Stimulated activated CD4-positive, alpha-beta T cell treated with anti-CD3 and anti-CD28 coated beads, Interleukin-15, amount 100 ng/mL, for 48 hours (primary cell): ENCODE measurements at regions not wholly inside any gene's neighbourhood (a gene's known extent, or its start where the extent isn't known, plus 50 kb on each side); places are given as distances from the start of the nearest gene placed in this dataset.

Source experiments
- DNase-seq, 2 donors: peaks; one replicate each; pipeline ENCODE4 v3.0.0-alpha.2; 2020; ENCODE audit warnings: low read depth in 2 of 2

- DNase-seq: no peak
Observed at GRCh38 chr16:89027281-89027680, 50.3 kb upstream of the CBFA2T3 start.

DNA sequence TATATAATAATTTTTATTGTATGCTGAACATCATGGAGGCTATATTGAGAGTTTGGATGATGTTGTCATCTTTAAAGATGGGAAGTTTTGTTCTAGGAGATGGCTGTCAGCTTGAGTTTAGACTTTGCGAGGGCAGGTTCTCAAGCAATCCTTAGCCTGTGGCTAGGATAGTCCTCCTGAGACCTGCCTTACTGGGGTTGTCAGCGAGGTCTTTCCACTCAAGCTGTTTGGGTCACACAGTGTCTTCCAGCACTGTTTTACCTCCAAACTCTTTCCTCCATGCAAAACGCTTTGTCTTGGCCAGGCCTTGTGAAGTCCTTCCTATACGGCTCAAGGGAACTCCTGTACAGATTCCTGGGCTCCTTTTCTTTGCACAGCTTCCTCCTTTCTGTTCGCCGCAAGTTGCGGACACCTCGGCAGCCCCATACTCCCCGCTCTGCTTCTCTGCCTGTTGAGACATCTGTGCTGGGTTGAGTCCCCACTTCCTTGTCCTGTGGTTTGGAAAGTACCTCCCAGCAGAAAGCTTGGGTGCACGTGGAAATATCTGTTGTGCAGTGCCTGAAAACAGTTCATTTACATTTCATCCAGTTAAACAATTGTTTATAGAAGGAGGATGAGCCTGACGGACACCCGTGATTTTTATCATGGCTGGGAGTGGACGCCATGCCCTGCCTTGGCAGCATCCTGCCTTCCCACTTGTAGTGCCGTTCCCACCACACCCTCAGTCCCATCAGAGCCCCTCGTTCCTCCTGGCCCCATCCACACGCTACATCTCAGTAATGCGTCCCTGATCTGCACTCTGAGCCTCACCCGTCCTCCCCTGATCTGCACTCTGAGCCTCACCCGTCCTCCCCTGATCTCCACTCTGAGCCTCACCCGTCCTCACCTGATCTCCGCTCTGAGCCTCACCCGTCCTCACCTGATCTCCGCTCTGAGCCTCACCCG lies 55.0 kb upstream of the CBFA2T3 start:
- peak; percentile 10 to 37 for DNase-seq

GRCh38 chr16:89033304-89033703 lies 56.3 kb upstream of the CBFA2T3 start:
- DNase-seq: no peak

- no peak for DNase-seq
Observed at GRCh38 chr16:89033796-89034572, 57.0 kb upstream of the CBFA2T3 start.

- DNase-seq: no peak
Observed at GRCh38 chr16:89034573-89034961, 57.6 kb upstream of the CBFA2T3 start.

GRCh38 chr16:89034971-89035668 lies 58.1 kb upstream of the CBFA2T3 start:
- no peak for DNase-seq

- DNase-seq: no peak
Observed at GRCh38 chr16:89035669-89036570, 57.7 kb upstream of the ACSF3 start.

- DNase-seq: no peak
Observed at GRCh38 chr16:89036776-89037175, 56.9 kb upstream of the ACSF3 start.

GRCh38 chr16:89037261-89038152 lies 56.1 kb upstream of the ACSF3 start:
- DNase-seq: no peak

GRCh38 chr16:89038221-89038721 lies 55.4 kb upstream of the ACSF3 start:
- no peak for DNase-seq

DNA sequence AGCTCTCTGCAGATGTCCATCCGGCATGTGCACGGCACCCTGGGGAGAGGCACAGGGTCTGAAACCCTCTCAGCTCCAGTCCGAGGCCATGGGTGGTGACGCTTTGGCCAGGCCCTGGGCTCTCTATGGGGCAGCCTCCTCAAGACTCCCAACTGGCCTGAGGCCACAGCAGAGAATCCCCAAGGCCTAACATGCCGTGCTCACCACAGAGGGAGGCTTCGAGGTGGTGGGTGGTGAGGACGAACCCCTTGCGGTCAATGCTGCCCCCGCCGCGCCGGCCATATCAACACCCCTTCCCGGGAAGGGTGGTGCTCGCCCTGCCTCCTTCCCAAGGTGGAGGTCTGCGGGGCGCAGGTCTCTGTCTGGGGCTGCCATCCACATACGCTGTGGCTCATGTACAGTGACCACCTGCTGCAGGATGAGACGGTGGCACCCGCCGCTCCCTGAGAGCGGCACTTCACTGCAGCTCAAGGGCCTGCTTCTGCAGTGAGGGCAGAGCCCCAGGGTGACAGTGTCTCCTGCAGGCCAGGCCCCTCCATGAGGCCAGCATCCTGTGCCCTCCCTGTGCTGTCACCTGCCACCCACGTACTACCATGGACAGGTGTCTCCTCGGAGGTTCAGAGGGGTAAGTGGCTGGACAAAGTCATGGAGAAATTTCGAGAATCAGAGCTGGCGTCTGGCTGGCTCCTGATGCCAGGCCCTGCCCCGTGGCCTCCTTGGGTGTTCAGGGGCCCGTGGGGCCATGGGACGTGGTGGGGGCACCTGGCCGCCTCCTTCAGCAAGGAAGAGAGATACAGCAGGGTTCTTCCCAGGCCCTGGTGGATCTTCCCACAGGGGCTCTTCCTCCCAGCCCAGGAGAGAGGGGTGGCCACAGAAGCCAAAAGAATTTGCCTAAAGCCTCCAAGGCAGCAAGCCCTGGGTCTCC lies 54.6 kb upstream of the ACSF3 start:
- no peak for DNase-seq

- no peak for DNase-seq
Observed at GRCh38 chr16:89039756-89040155, 53.9 kb upstream of the ACSF3 start.

- DNase-seq: no peak
Observed at GRCh38 chr16:89040391-89040790, 53.3 kb upstream of the ACSF3 start.

GRCh38 chr16:89040861-89041570 lies 52.6 kb upstream of the ACSF3 start:
- DNase-seq: no peak

GRCh38 chr16:89041571-89042481 lies 51.8 kb upstream of the ACSF3 start:
- no peak for DNase-seq

DNA sequence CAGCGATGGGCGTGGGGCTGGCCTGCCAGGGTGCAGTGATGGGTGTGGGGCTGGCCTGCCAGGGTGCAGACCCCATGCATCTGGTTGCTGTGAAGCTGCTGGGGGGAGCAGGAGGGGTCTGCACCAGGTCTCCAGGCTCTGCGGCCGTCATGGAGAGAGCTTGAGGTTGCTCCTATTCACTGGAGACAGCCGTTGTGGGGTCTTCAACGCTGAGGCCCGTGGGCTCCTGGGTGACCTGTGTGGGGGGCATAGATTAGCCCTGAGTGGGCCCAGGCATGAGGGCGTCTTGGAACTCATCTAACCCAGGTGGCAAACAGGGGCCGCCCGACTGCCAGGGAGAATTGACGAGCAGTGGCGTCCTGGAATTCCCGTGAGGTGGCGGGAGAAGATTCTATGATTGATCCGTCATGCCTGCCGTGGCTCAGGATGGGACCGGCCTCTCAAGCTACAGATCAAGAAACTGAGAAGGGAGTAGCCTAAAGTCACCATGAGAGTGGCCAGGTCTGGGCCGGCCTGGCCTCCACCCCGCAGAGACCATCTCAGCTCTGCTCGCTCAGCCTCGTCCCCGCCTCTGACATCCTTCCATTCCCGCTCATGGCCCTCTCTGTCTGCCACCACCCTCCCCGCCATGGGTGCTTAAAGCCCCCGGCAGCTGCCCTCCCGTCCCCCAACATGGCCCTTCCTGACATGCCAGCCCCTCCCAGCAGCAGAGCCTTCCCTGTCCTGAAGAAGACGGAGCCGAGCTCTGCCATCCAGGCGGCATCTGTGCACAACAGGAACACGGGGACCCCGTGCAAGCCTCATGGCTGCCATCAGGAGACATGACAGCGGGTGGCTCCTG lies 50.7 kb upstream of the ACSF3 start:
- no peak for DNase-seq
